Upper lobe of left lung (tissue), 6 donors: ENCODE measurements at regions not wholly inside any gene's neighbourhood (a gene's known extent, or its start where the extent isn't known, plus 50 kb on each side); places are given as distances from the start of the nearest gene placed in this dataset.
"Not testable (repeated sequence)": the region's sequence is repeated elsewhere in the genome, so short reads cannot be mapped to it uniquely, and the experiment has no call there.

Experiments used
- ATAC-seq, 2 donors: fragments of 200-7000 bp; cut with Tn5 transposase; one replicate each; pipeline ENCODE4 v1.9.1; 2022; ENCODE audit warnings: mild to moderate bottlenecking in 2 of 2, moderate library complexity in 2 of 2; ENCODE audit not compliant: low FRiP score in 2 of 2
- DNase-seq, 2 donors: peaks; one replicate each; pipeline ENCODE4 v3.0.0-alpha.2; 2019 to 2020
- H3K27ac ChIP-seq, 4 donors: fragments of 200-600 bp; sonication (generic); one replicate each; pipeline ENCODE4 v1.5.1; 2016 to 2019
- H3K27me3 ChIP-seq, 4 donors: fragments of 200-600 bp; sonication (generic); one replicate each; pipeline ENCODE4 v1.5.1; 2017 to 2019
- H3K36me3 ChIP-seq, 4 donors: fragments of 200-600 bp; sonication (generic); one replicate each; pipeline ENCODE4 v1.5.1; 2016 to 2019
- H3K4me1 ChIP-seq, 4 donors: fragments of 200-600 bp; sonication (generic); one replicate each; pipeline ENCODE4 v1.5.1; 2018 to 2019
- H3K4me3 ChIP-seq, 4 donors: fragments of 200-600 bp; sonication (generic); one replicate each; pipeline ENCODE4 v1.5.1; 2017 to 2019; ENCODE audit warnings: mild to moderate bottlenecking in 2 of 4, moderate library complexity in 1 of 4
- H3K9me3 ChIP-seq, 4 donors: fragments of 200-600 bp; sonication (generic); one replicate each; pipeline ENCODE4 v1.5.1; 2018 to 2019
- EP300 ChIP-seq, 4 donors: sonication (generic); formaldehyde crosslinking; IDR thresholded peaks; one replicate each; pipeline ENCODE4 v1.5.1; 2017; ENCODE audit warnings: antibody characterized with exemption in 4 of 4, control low read depth in 2 of 4
- POLR2A ChIP-seq, 4 donors: fragments of 450-650 bp; IDR thresholded peaks; one replicate each; pipeline ENCODE4 v1.5.1; 2016 to 2017; ENCODE audit warnings: antibody characterized with exemption in 4 of 4, mild to moderate bottlenecking in 2 of 4
- POLR2AphosphoS5 ChIP-seq, 2 donors: sonication (generic); formaldehyde crosslinking; IDR thresholded peaks; one replicate each; pipeline ENCODE4 v1.5.1; 2017; ENCODE audit warnings: antibody characterized with exemption in 2 of 2
- WGBS, 2 donors: methylation state at CpG; one replicate each; pipeline ENCODE4 v1.1.5; 2017 to 2018; 5-methylcytosine and 5-hydroxymethylcytosine counted together
- TF ChIP-seq, protein P1 (sequence below), 6 experiments: fragments of 450-650 bp in 4 of 6; fragments of 200-600 bp in 2 of 6; sonication (generic) in 2 of 6; IDR thresholded peaks; one replicate each; pipeline ENCODE4 v1.5.1; 2016 to 2019; ENCODE audit warnings: antibody characterized with exemption in 6 of 6
- donor health status: DM: no; HTN: no; CAD: no; lungs with moderate emphysema.
- donor health status: DM: no; HTN: yes; CAD: no; lungs with severe emphysema.

DNA sequence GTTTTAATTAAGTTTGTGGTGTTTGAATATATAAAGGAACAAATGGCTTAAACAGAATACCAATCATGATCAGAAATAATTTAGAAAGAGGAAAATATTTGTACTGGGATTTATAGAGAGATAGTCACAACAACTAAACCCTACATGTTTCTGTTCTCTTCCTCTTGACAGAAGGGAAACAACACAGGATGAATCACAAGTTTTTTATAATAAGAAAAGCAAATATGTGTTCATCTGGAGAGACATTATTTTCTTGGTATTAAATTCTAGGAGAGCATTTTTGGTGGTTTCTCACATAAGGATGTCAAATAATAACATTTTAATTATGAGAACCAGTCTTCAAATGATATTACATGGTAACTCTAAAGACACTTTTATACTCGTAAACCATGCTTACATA, 232.9 kb upstream of the PKP2 start:
- Histone ChIP-seq H3K36me3 (no peaks in the 10 kb centered on the region), H3K27me3 (no peaks in the 10 kb centered on the region), H3K9me3 (no peaks in the 10 kb centered on the region), H3K4me3 (no peak overlapping the region), H3K27ac (no peak overlapping the region), H3K4me1 (no peaks in the 10 kb centered on the region)
- 89 to 93% methylated on average over 1 of the region's 1 CpG for WGBS, 2 donors
- DNase-seq (no peak), ATAC-seq (no peak)
- TF ChIP-seq, protein P1, sequence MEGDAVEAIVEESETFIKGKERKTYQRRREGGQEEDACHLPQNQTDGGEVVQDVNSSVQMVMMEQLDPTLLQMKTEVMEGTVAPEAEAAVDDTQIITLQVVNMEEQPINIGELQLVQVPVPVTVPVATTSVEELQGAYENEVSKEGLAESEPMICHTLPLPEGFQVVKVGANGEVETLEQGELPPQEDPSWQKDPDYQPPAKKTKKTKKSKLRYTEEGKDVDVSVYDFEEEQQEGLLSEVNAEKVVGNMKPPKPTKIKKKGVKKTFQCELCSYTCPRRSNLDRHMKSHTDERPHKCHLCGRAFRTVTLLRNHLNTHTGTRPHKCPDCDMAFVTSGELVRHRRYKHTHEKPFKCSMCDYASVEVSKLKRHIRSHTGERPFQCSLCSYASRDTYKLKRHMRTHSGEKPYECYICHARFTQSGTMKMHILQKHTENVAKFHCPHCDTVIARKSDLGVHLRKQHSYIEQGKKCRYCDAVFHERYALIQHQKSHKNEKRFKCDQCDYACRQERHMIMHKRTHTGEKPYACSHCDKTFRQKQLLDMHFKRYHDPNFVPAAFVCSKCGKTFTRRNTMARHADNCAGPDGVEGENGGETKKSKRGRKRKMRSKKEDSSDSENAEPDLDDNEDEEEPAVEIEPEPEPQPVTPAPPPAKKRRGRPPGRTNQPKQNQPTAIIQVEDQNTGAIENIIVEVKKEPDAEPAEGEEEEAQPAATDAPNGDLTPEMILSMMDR (IDR thresholded peaks at IDR 0.05): no peak
- TF ChIP-seq EP300 (IDR thresholded peaks at IDR 0.05) (no peak), POLR2AphosphoS5 (IDR thresholded peaks at IDR 0.05) (no peak), POLR2A (IDR thresholded peaks at IDR 0.05) (no peak)

GRCh38 chr12:33125755-33126154, 229.2 kb upstream of the PKP2 start:
- Histone ChIP-seq H3K9me3 (no peaks in the 10 kb centered on the region), H3K4me1 (no peaks in the 10 kb centered on the region), H3K27me3 (no peaks in the 10 kb centered on the region), H3K4me3 (no peak overlapping the region), H3K36me3 (no peaks in the 10 kb centered on the region), H3K27ac (no peak overlapping the region)
- TF ChIP-seq EP300 (IDR thresholded peaks at IDR 0.05) (no peak), POLR2A (IDR thresholded peaks at IDR 0.05) (no peak), POLR2AphosphoS5 (IDR thresholded peaks at IDR 0.05) (no peak)
- TF ChIP-seq, protein P1 (IDR thresholded peaks at IDR 0.05): no peak
- DNase-seq (no peak), ATAC-seq (no peak)

GRCh38 chr12:33116284-33116683, 219.7 kb upstream of the PKP2 start:
- WGBS, 2 donors: 41 to 58% methylated on average over 1 of the region's 1 CpG
- H3K27ac ChIP-seq: no peak overlapping the region
- no peak for DNase-seq
- no peak for ATAC-seq
- no peaks in the 10 kb centered on the region for H3K27me3 ChIP-seq
- no peak overlapping the region for H3K4me3 ChIP-seq
- H3K9me3 ChIP-seq: no peaks in the 10 kb centered on the region
- H3K36me3 ChIP-seq: no peaks in the 10 kb centered on the region
- H3K4me1 ChIP-seq: no peaks in the 10 kb centered on the region
- TF ChIP-seq, protein P1 (IDR thresholded peaks at IDR 0.05): no peak
- TF ChIP-seq EP300 (IDR thresholded peaks at IDR 0.05) (no peak), POLR2A (IDR thresholded peaks at IDR 0.05) (no peak), POLR2AphosphoS5 (IDR thresholded peaks at IDR 0.05) (no peak)

GRCh38 chr12:33115716-33116115, 219.1 kb upstream of the PKP2 start:
- no peak for TF ChIP-seq POLR2AphosphoS5 (IDR thresholded peaks at IDR 0.05)
- TF ChIP-seq EP300 (IDR thresholded peaks at IDR 0.05): no peak
- TF ChIP-seq POLR2A (IDR thresholded peaks at IDR 0.05): no peak
- TF ChIP-seq, protein P1 (IDR thresholded peaks at IDR 0.05): no peak
- ATAC-seq: no peak
- WGBS, 2 donors: 45 to 49% methylated on average over 2 of the region's 2 CpGs
- Histone ChIP-seq H3K36me3 (no peaks in the 10 kb centered on the region), H3K27me3 (no peaks in the 10 kb centered on the region), H3K4me3 (no peak overlapping the region), H3K9me3 (no peaks in the 10 kb centered on the region), H3K27ac (no peak overlapping the region), H3K4me1 (no peaks in the 10 kb centered on the region)
- no peak for DNase-seq

DNA sequence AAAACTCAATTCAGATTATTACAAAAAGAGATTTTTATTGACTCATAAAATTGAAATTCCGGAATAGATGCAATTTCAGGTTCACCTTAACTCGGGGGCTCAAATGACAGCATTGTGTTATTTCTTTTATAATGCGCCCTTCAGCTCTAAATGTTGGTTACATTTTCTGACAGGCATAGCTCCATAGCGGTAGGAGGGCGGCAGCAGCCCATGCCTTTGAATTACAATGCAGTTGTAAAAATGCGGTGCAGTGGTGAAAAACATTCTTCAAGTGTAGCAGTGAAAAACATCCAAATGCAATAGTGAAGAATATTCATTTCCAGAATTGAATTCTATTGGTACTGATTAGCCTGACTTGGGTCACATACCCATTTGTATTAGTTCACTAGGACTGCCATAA, 215.3 kb upstream of the PKP2 start:
- TF ChIP-seq EP300 (IDR thresholded peaks at IDR 0.05) (no peak), POLR2A (IDR thresholded peaks at IDR 0.05) (no peak), POLR2AphosphoS5 (IDR thresholded peaks at IDR 0.05) (no peak)
- TF ChIP-seq, protein P1 (IDR thresholded peaks at IDR 0.05): no peak
- Histone ChIP-seq H3K36me3 (no peaks in the 10 kb centered on the region), H3K27ac (no peak overlapping the region), H3K9me3 (peaks cover 0 to 5% (median 0%) of the 10 kb centered on the region in 4 donors), H3K27me3 (no peaks in the 10 kb centered on the region), H3K4me1 (no peaks in the 10 kb centered on the region), H3K4me3 (no peak overlapping the region)
- WGBS, 2 donors: 70 to 73% methylated on average over 6 of the region's 6 CpGs
- DNase-seq (no peak), ATAC-seq (no peak)

- not testable (repeated sequence) for H3K27me3 ChIP-seq, H3K27ac ChIP-seq, H3K9me3 ChIP-seq, H3K36me3 ChIP-seq, H3K4me3 ChIP-seq, ATAC-seq, H3K4me1 ChIP-seq, DNase-seq
- 71% methylated on average over 7 of the region's 7 CpGs; no CpG with 5 or more reads in 1 of the 2 donors for WGBS, 2 donors
Observed at GRCh38 chr12:33107827-33108226, 211.2 kb upstream of the PKP2 start.
